ENCODE measurements at regions not wholly inside any gene's neighbourhood (a gene's known extent, or its start where the extent isn't known, plus 50 kb on each side); places are given as distances from the start of the nearest gene placed in this dataset.
"Not testable (repeated sequence)": the region's sequence is repeated elsewhere in the genome, so short reads cannot be mapped to it uniquely, and the experiment has no call there.

- H3K79me2 ChIP-seq (ENCODE audit: insufficient read depth, low read length): no peaks in the 10 kb centered on the region
- H3K9me3 ChIP-seq (ENCODE audit: control insufficient read depth, low read depth, low read length): no peaks in the 10 kb centered on the region
- no peaks in the 10 kb centered on the region for H3K23me2 ChIP-seq (ENCODE audit: insufficient read length, low read depth, low read length, poor library complexity, severe bottlenecking)
Observed at GRCh38 chr2:13524492-13524891, 807.8 kb downstream of the TRIB2 start.

GRCh38 chr2:13531735-13532410 lies 815.1 kb downstream of the TRIB2 start:
- H2BK20ac ChIP-seq (ENCODE audit: low read depth, low read length, poor library complexity, severe bottlenecking); H3K9ac ChIP-seq (ENCODE audit: extremely low read depth, insufficient read length, low read length); H3K4me1 Mint-ChIP-seq: not testable (repeated sequence)

More at GRCh38 chr2:13524492-13524891, 807.8 kb downstream of the TRIB2 start:
- no peaks in the 10 kb centered on the region for H3K27me3 ChIP-seq (ENCODE audit: insufficient read depth, low read length)
- no peak for DNase-seq
- no peak overlapping the region for H3K9ac ChIP-seq (ENCODE audit: extremely low read depth, insufficient read length, low read length)
- no peaks in the 10 kb centered on the region for H4K20me1 ChIP-seq (ENCODE audit: control insufficient read depth, insufficient read depth, insufficient read length)
- no peak overlapping the region for H2BK5ac ChIP-seq (ENCODE audit: insufficient read length, low read length)
- no peak overlapping the region for H4K8ac ChIP-seq (replicated peaks; ENCODE audit: insufficient read length, low read depth, low read length)
- H2BK15ac ChIP-seq (ENCODE audit: low read depth, low read length): no peak overlapping the region
- H3K18ac ChIP-seq (ENCODE audit: insufficient read length, low read depth, low read length): no peak overlapping the region
- H3K23ac ChIP-seq (ENCODE audit: insufficient read length, low read depth, low read length): no peak overlapping the region
- no peak overlapping the region for H3K27ac ChIP-seq (ENCODE audit: insufficient read length, low read depth, low read length)
- no peaks in the 10 kb centered on the region for H3K4me1 ChIP-seq (ENCODE audit: insufficient read depth, low read length)
- no peak overlapping the region for H2AK5ac ChIP-seq (ENCODE audit: insufficient read length, low read length)
- H3K4me1 Mint-ChIP-seq: peaks cover 4 to 6% of the 10 kb centered on the region in 2 experiments
- H4K5ac ChIP-seq (ENCODE audit: insufficient read length, low read depth, low read length): no peak overlapping the region
- H2BK12ac ChIP-seq (ENCODE audit: insufficient read length, low read depth, low read length): no peak overlapping the region
- H3K4me2 ChIP-seq (ENCODE audit: insufficient read depth, insufficient read length, low read length): no peak overlapping the region
- no peaks in the 10 kb centered on the region for H3K9me3 Mint-ChIP-seq
- no peak overlapping the region for H3T11ph ChIP-seq (ENCODE audit: low read length)
- H4K91ac ChIP-seq (ENCODE audit: insufficient read length, low read depth, low read length): no peak overlapping the region
- H2AFZ ChIP-seq (ENCODE audit: low read length): no peak overlapping the region
- no CpG with 5 or more reads among the region's 1 CpG for WGBS (ENCODE audit: extremely low coverage, insufficient read length, low lambda C conversion rate)
- H3K14ac ChIP-seq (ENCODE audit: insufficient read depth, low read length): no peak overlapping the region
- H3K4ac ChIP-seq (ENCODE audit: low read depth, low read length): no peak overlapping the region
- H2BK120ac ChIP-seq (ENCODE audit: low read depth, low read length, poor library complexity, severe bottlenecking): no peak overlapping the region
- H3K27ac Mint-ChIP-seq: no peak overlapping the region
- H3K4me3 Mint-ChIP-seq: no peak overlapping the region
- H2BK20ac ChIP-seq (ENCODE audit: low read depth, low read length, poor library complexity, severe bottlenecking): no peak overlapping the region
- no peak overlapping the region for H3K56ac ChIP-seq (ENCODE audit: insufficient read length, low read depth, low read length)
- TF ChIP-seq, protein P1, sequence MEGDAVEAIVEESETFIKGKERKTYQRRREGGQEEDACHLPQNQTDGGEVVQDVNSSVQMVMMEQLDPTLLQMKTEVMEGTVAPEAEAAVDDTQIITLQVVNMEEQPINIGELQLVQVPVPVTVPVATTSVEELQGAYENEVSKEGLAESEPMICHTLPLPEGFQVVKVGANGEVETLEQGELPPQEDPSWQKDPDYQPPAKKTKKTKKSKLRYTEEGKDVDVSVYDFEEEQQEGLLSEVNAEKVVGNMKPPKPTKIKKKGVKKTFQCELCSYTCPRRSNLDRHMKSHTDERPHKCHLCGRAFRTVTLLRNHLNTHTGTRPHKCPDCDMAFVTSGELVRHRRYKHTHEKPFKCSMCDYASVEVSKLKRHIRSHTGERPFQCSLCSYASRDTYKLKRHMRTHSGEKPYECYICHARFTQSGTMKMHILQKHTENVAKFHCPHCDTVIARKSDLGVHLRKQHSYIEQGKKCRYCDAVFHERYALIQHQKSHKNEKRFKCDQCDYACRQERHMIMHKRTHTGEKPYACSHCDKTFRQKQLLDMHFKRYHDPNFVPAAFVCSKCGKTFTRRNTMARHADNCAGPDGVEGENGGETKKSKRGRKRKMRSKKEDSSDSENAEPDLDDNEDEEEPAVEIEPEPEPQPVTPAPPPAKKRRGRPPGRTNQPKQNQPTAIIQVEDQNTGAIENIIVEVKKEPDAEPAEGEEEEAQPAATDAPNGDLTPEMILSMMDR (conservative IDR thresholded peaks at IDR 0.05): no peak
- H3K79me1 ChIP-seq (ENCODE audit: insufficient read depth, low read depth, low read length, poor library complexity, severe bottlenecking): no peaks in the 10 kb centered on the region
- H3K36me3 Mint-ChIP-seq (ENCODE audit: insufficient read depth in 1 of 3, low read depth in 3 of 3): no peaks in the 10 kb centered on the region
- peaks cover 3% of the 10 kb centered on the region for H3K27me3 Mint-ChIP-seq (ENCODE audit: low read depth)

More at GRCh38 chr2:13531735-13532410, 815.1 kb downstream of the TRIB2 start:
- H2BK15ac ChIP-seq (ENCODE audit: low read depth, low read length); H4K5ac ChIP-seq (ENCODE audit: insufficient read length, low read depth, low read length); H3T11ph ChIP-seq (ENCODE audit: low read length); H3K9me3 Mint-ChIP-seq; H4K8ac ChIP-seq (replicated peaks; ENCODE audit: insufficient read length, low read depth, low read length); H2AK5ac ChIP-seq (ENCODE audit: insufficient read length, low read length); H3K4ac ChIP-seq (ENCODE audit: low read depth, low read length); H3K4me2 ChIP-seq (ENCODE audit: insufficient read depth, insufficient read length, low read length); H3K36me3 Mint-ChIP-seq (ENCODE audit: insufficient read depth in 1 of 3, low read depth in 3 of 3); H3K23me2 ChIP-seq (ENCODE audit: insufficient read length, low read depth, low read length, poor library complexity, severe bottlenecking); H3K27ac ChIP-seq (ENCODE audit: insufficient read length, low read depth, low read length); H2AFZ ChIP-seq (ENCODE audit: low read length); H3K27me3 ChIP-seq (ENCODE audit: insufficient read depth, low read length); H3K27ac Mint-ChIP-seq; H3K4me1 ChIP-seq (ENCODE audit: insufficient read depth, low read length); H2BK12ac ChIP-seq (ENCODE audit: insufficient read length, low read depth, low read length); H3K14ac ChIP-seq (ENCODE audit: insufficient read depth, low read length); H2BK5ac ChIP-seq (ENCODE audit: insufficient read length, low read length); H3K79me2 ChIP-seq (ENCODE audit: insufficient read depth, low read length); H3K23ac ChIP-seq (ENCODE audit: insufficient read length, low read depth, low read length); H3K27me3 Mint-ChIP-seq (ENCODE audit: low read depth); H2BK120ac ChIP-seq (ENCODE audit: low read depth, low read length, poor library complexity, severe bottlenecking); DNase-seq; H3K9me3 ChIP-seq (ENCODE audit: control insufficient read depth, low read depth, low read length); H3K4me3 Mint-ChIP-seq; H4K91ac ChIP-seq (ENCODE audit: insufficient read length, low read depth, low read length); H4K20me1 ChIP-seq (ENCODE audit: control insufficient read depth, insufficient read depth, insufficient read length); H3K56ac ChIP-seq (ENCODE audit: insufficient read length, low read depth, low read length); H3K18ac ChIP-seq (ENCODE audit: insufficient read length, low read depth, low read length); H3K79me1 ChIP-seq (ENCODE audit: insufficient read depth, low read depth, low read length, poor library complexity, severe bottlenecking): not testable (repeated sequence)
- WGBS (ENCODE audit: extremely low coverage, insufficient read length, low lambda C conversion rate): no CpG with 5 or more reads among the region's 9 CpGs
